H1 (cell line): ENCODE measurements at regions not wholly inside any gene's neighbourhood (a gene's known extent, or its start where the extent isn't known, plus 50 kb on each side); places are given as distances from the start of the nearest gene placed in this dataset.

Experiments used
- CTCF ChIA-PET: fragments of 300-600 bp; sonication (Branson Sonifier 250); formaldehyde crosslinking; loops from one replicate; lab custom pipeline; 2021; ENCODE audit not compliant: partially characterized antibody; lab: Charles Lee
- POLR2A ChIA-PET: fragments of 300-600 bp; sonication (Branson Sonifier 250); formaldehyde crosslinking; loops from one replicate; lab custom pipeline; 2021; ENCODE audit warnings: inconsistent platforms; ENCODE audit not compliant: partially characterized antibody; lab: Charles Lee
- DNase-seq, 2 experiments: peaks; one replicate each; pipeline versions ENCODE4 v3.0.0 to v3.0.0-alpha.2; 2010 to 2022; ENCODE audit warnings: low spot score in 2 of 2, low read depth in 1 of 2, mixed read lengths in 1 of 2
- FAIRE-seq: peaks from 2 replicates; lab custom pipeline; 2011; peaks lifted over from hg19 to GRCh38; lab: Jason Lieb, UNC
- H2AFZ ChIP-seq: 2 replicates; pipeline ENCODE4 v1.8.1; 2012; ENCODE audit warnings: low read length, inconsistent platforms
- H2AK5ac ChIP-seq: 2 replicates; pipeline ENCODE4 v1.6.1; 2013; ENCODE audit warnings: low read depth, low read length
- H2BK120ac ChIP-seq: replicated peaks from 2 replicates; pipeline ENCODE3; 2013; ENCODE audit warnings: low read depth, low read length, inconsistent platforms
- H2BK12ac ChIP-seq: 2 replicates; pipeline ENCODE4 v1.6.1; 2013; ENCODE audit warnings: low read depth, low read length
- H2BK15ac ChIP-seq: 2 replicates; pipeline ENCODE4 v1.6.1; 2013; ENCODE audit warnings: low read length
- H2BK20ac ChIP-seq: 2 replicates; pipeline ENCODE4 v1.6.1; 2013; ENCODE audit warnings: low read length
- H2BK5ac ChIP-seq: 2 replicates; pipeline ENCODE4 v1.6.1; 2013; ENCODE audit warnings: low read depth, low read length
- H3K14ac ChIP-seq: 2 replicates; pipeline ENCODE4 v1.6.1; 2013; ENCODE audit warnings: inconsistent platforms; ENCODE audit not compliant: insufficient read length
- H3K18ac ChIP-seq: 2 replicates; pipeline ENCODE4 v1.6.1; 2013; ENCODE audit warnings: low read length; ENCODE audit errors: extremely low read depth
- H3K23ac ChIP-seq: 2 replicates; pipeline ENCODE4 v1.6.1; 2013; ENCODE audit warnings: inconsistent platforms; ENCODE audit not compliant: insufficient read length
- H3K23me2 ChIP-seq: 2 replicates; pipeline ENCODE4 v1.6.1; 2013; ENCODE audit warnings: low read depth, low read length
- H3K27ac ChIP-seq: 2 replicates; pipeline ENCODE4 v1.6.1; 2011; ENCODE audit warnings: low read depth, low read length, inconsistent platforms
- H3K27me3 ChIP-seq, 4 experiments: replicated peaks in 1 of 4; 1 replicate in 1 of 4; 2 replicates in 3 of 4; pipeline versions ENCODE4 v1.6.1 to v1.8.1; 2011 to 2013; ENCODE audit warnings: low read length in 3 of 4, mild to moderate bottlenecking in 3 of 4, inconsistent platforms in 2 of 4, mixed read lengths in 2 of 4, moderate library complexity in 1 of 4; ENCODE audit not compliant: control insufficient read depth in 3 of 4, insufficient read depth in 3 of 4; ENCODE audit errors: extremely low read depth in 1 of 4
- H3K36me3 ChIP-seq, 4 experiments: 2 replicates each; pipeline versions ENCODE4 v1.6.1 to v1.8.1; 2011 to 2013; ENCODE audit warnings: mild to moderate bottlenecking in 4 of 4, low read length in 3 of 4, moderate library complexity in 2 of 4, control low read depth in 1 of 4, inconsistent platforms in 1 of 4; ENCODE audit not compliant: insufficient read depth in 4 of 4, control insufficient read depth in 2 of 4
- H3K4ac ChIP-seq: replicated peaks from 2 replicates; pipeline ENCODE3; 2013; ENCODE audit warnings: low read length, low read depth, mixed read lengths, inconsistent platforms; ENCODE audit not compliant: insufficient read length
- H3K4me1 ChIP-seq, 4 experiments: replicated peaks in 1 of 4; 1 replicate in 1 of 4; 2 replicates in 3 of 4; pipeline versions ENCODE4 v1.6.1 to v1.8.1; 2011 to 2013; ENCODE audit warnings: low read length in 3 of 4, inconsistent platforms in 2 of 4, mixed read lengths in 1 of 4; ENCODE audit not compliant: insufficient read depth in 4 of 4, control insufficient read depth in 3 of 4
- H3K4me2 ChIP-seq, 2 experiments: 2 replicates each; pipeline versions ENCODE4 v1.6.1 to v1.8.1; 2011 to 2013; ENCODE audit warnings: low read depth in 2 of 2, low read length in 2 of 2, control low read depth in 1 of 2, inconsistent platforms in 1 of 2, mild to moderate bottlenecking in 1 of 2; ENCODE audit not compliant: insufficient read depth in 1 of 2
- H3K4me3 ChIP-seq, 4 experiments: fragments of 200-600, 300-600 bp in 1 of 4; sonication (generic), shearing (Covaris generic), sonication (Bioruptor Twin) in 1 of 4; 2 replicates each; pipeline versions ENCODE4 v1.5.1 to v1.8.1; 2011 to 2016; ENCODE audit warnings: low read length in 4 of 4, low read depth in 3 of 4, control low read depth in 2 of 4, inconsistent platforms in 2 of 4, mild to moderate bottlenecking in 2 of 4, mixed read lengths in 1 of 4, moderate library complexity in 1 of 4; ENCODE audit not compliant: insufficient read depth in 2 of 4; ENCODE audit errors: extremely low read depth in 1 of 4
- H3K56ac ChIP-seq: replicated peaks from 2 replicates; pipeline ENCODE3; 2013; ENCODE audit warnings: low read depth, mild to moderate bottlenecking, mixed read lengths, low read length, inconsistent platforms; ENCODE audit not compliant: insufficient read length
- H3K79me1 ChIP-seq: 2 replicates; pipeline ENCODE4 v1.6.1; 2013; ENCODE audit warnings: low read depth, low read length, control low read depth
- H3K79me2 ChIP-seq, 2 experiments: 2 replicates each; pipeline versions ENCODE4 v1.6.1 to v1.8.1; 2012 to 2013; ENCODE audit warnings: low read length in 2 of 2, mild to moderate bottlenecking in 2 of 2, inconsistent platforms in 1 of 2; ENCODE audit not compliant: insufficient read depth in 2 of 2, control insufficient read depth in 1 of 2
- H3K9ac ChIP-seq, 4 experiments: replicated peaks in 1 of 4; 1 replicate in 1 of 4; 2 replicates in 3 of 4; pipeline versions ENCODE4 v1.6.1 to v1.8.1; 2011 to 2013; ENCODE audit warnings: low read depth in 3 of 4, low read length in 3 of 4, control low read depth in 2 of 4, mild to moderate bottlenecking in 2 of 4, moderate library complexity in 2 of 4, inconsistent platforms in 1 of 4; ENCODE audit errors: extremely low read depth in 1 of 4
- H3K9me3 ChIP-seq, 2 experiments: 2 replicates each; pipeline versions ENCODE4 v1.6.1 to v1.8.1; 2012 to 2013; ENCODE audit warnings: mild to moderate bottlenecking in 2 of 2, moderate library complexity in 2 of 2, control low read depth in 1 of 2, inconsistent platforms in 1 of 2, low read depth in 1 of 2, low read length in 1 of 2, mixed read lengths in 1 of 2; ENCODE audit not compliant: insufficient read depth in 2 of 2
- H4K20me1 ChIP-seq, 2 experiments: replicated peaks in 1 of 2; 2 replicates each; pipeline versions ENCODE3 to v1.8.1; 2011 to 2013; ENCODE audit warnings: inconsistent platforms in 2 of 2, low read length in 2 of 2, mild to moderate bottlenecking in 1 of 2; ENCODE audit not compliant: insufficient read depth in 2 of 2, control insufficient read depth in 1 of 2
- H4K5ac ChIP-seq: 2 replicates; pipeline ENCODE4 v1.6.1; 2013; ENCODE audit warnings: low read length, low read depth, mixed read lengths, inconsistent platforms; ENCODE audit not compliant: insufficient read length
- H4K8ac ChIP-seq: 2 replicates; pipeline ENCODE4 v1.8.0; 2013; ENCODE audit warnings: mild to moderate bottlenecking, moderate library complexity, low read length, inconsistent platforms; ENCODE audit not compliant: insufficient read depth; ENCODE audit errors: extremely low read depth
- H4K91ac ChIP-seq: replicated peaks from 2 replicates; pipeline ENCODE3; 2013; ENCODE audit warnings: low read length, mixed read lengths, inconsistent platforms; ENCODE audit not compliant: insufficient read length
- CREB1 ChIP-seq: IDR thresholded peaks from 2 replicates; pipeline ENCODE4 v1.6.1; 2012; ENCODE audit warnings: inconsistent platforms
- CTCF ChIP-seq, 3 experiments: IDR thresholded peaks; 1 replicate in 2 of 3; 2 replicates in 1 of 3; pipeline versions ENCODE4 v1.5.1 to v1.6.1; 2011; ENCODE audit warnings: low read length in 3 of 3, mild to moderate bottlenecking in 3 of 3, inconsistent platforms in 2 of 3, low read depth in 1 of 3, moderate library complexity in 1 of 3; ENCODE audit not compliant: insufficient read depth in 1 of 3; ENCODE audit errors: control extremely low read depth in 1 of 3
- EZH2 ChIP-seq: fragments of 200-600 bp; sonication (generic); IDR thresholded peaks from 2 replicates; pipeline ENCODE4 v1.7.1; 2012; ENCODE audit warnings: low read depth, mild to moderate bottlenecking, moderate library complexity, low read length, inconsistent platforms; ENCODE audit not compliant: severe bottlenecking
- FOSL1 ChIP-seq: IDR thresholded peaks from 2 replicates; pipeline ENCODE4 v1.6.1; 2011; ENCODE audit warnings: mild to moderate bottlenecking, low read depth, low read length, moderate library complexity; ENCODE audit not compliant: insufficient read depth
- GABPA ChIP-seq: IDR thresholded peaks from 2 replicates; pipeline ENCODE4 v1.6.1; 2011; ENCODE audit warnings: mild to moderate bottlenecking, low read length, moderate library complexity, borderline replicate concordance; ENCODE audit not compliant: insufficient read depth
- GTF2F1 ChIP-seq: IDR thresholded peaks from 2 replicates; pipeline ENCODE4 v1.6.1; 2012; ENCODE audit warnings: low read depth, low read length, improper control_type of control experiment, borderline replicate concordance
- HDAC6 ChIP-seq: IDR thresholded peaks from one replicate; pipeline ENCODE4 v1.7.1; 2012; ENCODE audit warnings: low read depth, mild to moderate bottlenecking, inconsistent platforms, low read length, moderate library complexity
- JUN ChIP-seq: IDR thresholded peaks from 2 replicates; pipeline ENCODE4 v1.6.1; 2011; ENCODE audit warnings: low read depth, mild to moderate bottlenecking, improper control_type of control experiment, low read length
- JUND ChIP-seq: IDR thresholded peaks from 2 replicates; pipeline ENCODE4 v1.6.1; 2011; ENCODE audit warnings: mild to moderate bottlenecking, improper control_type of control experiment, low read length
- KDM1A ChIP-seq: fragments of 200-600, 300-600 bp; sonication (generic); IDR thresholded peaks from 2 replicates; pipeline ENCODE4 v1.7.1; 2016; ENCODE audit warnings: mild to moderate bottlenecking, low read length, borderline replicate concordance
- RNF2 ChIP-seq: fragments of 200-900, 300-1000 bp; sonication (generic); IDR thresholded peaks from 2 replicates; pipeline ENCODE4 v1.7.1; 2016; ENCODE audit warnings: borderline replicate concordance, low read depth, mild to moderate bottlenecking, antibody characterized with exemption, low read length; ENCODE audit not compliant: poor library complexity, severe bottlenecking; ENCODE audit errors: missing control alignments
- TAF1 ChIP-seq: IDR thresholded peaks from 2 replicates; pipeline ENCODE4 v1.6.1; 2011; ENCODE audit warnings: mild to moderate bottlenecking, low read depth, low read length
- WGBS, 2 experiments: shearing (Covaris generic) in 1 of 2; methylation state at CpG; one replicate each; pipeline versions ENCODE4 v1.1.6 to v1.1.7; 2013 to 2015; ENCODE audit warnings: low lambda C conversion rate in 2 of 2, mixed read lengths in 2 of 2, inconsistent platforms in 1 of 2, low coverage in 1 of 2, missing lambda C conversion rate in 1 of 2; ENCODE audit not compliant: insufficient replicate concordance in 2 of 2, insufficient coverage in 1 of 2, insufficient read length in 1 of 2; ENCODE audit errors: extremely low coverage in 1 of 2, missing lambda C conversion rate in 1 of 2; 5-methylcytosine and 5-hydroxymethylcytosine counted together

- Histone ChIP-seq H4K8ac (no peak overlapping the region), H3K9ac (no peak overlapping the region), H3K56ac (no peak overlapping the region), H3K18ac (no peak overlapping the region), H4K91ac (no peak overlapping the region), H3K79me1 (no peaks in the 10 kb centered on the region), H3K14ac (no peak overlapping the region), H2AK5ac (no peak overlapping the region), H3K23ac (no peak overlapping the region), H4K20me1 (no peaks in the 10 kb centered on the region), H2BK120ac (no peak overlapping the region), H3K4ac (no peak overlapping the region), H3K4me2 (no peak overlapping the region), H4K5ac (no peak overlapping the region), H2BK12ac (no peak overlapping the region), H3K27me3 (no peaks in the 10 kb centered on the region), H3K36me3 (no peaks in the 10 kb centered on the region), H3K23me2 (peaks cover 2% of the 10 kb centered on the region; the same call in 1 of the 2 replicates), H2BK15ac (no peak overlapping the region), H3K79me2 (no peaks in the 10 kb centered on the region), H2AFZ (no peak overlapping the region), H3K4me3 (no peak overlapping the region), H3K9me3 (no peaks in the 10 kb centered on the region), H3K27ac (no peak overlapping the region), H3K4me1 (no peaks in the 10 kb centered on the region), H2BK20ac (no peak overlapping the region), H2BK5ac (no peak overlapping the region)
- 92% methylated on average over 5 of the region's 5 CpGs; no CpG with 5 or more reads in 1 of the 2 experiments for WGBS, 2 experiments
- POLR2A ChIA-PET: no interaction called here
- CTCF ChIA-PET: interaction anchor here (0.6 to 3.8 kb wide), 8 partner anchors 9 to 453 kb away, joined by 3 to 22 read pairs (median 4); no protein-coding TSS in a partner anchor
- FAIRE-seq: no peak
- no peak for DNase-seq
- TF ChIP-seq GABPA (no peak), EZH2 (no peak), KDM1A (no peak), FOSL1 (no peak), JUND (no peak), CTCF (IDR thresholded peaks at IDR 0.05; ENCODE audit: control extremely low read depth in 1 of 3, insufficient read depth in 1 of 3, low read depth in 1 of 3, low read length in 3 of 3) (no peak), TAF1 (no peak), HDAC6 (no peak), RNF2 (no peak), GTF2F1 (no peak), JUN (no peak), CREB1 (no peak)
Measured at GRCh38 chr12:46944771-46945170, 119.0 kb upstream of the SLC38A4 start.
